IMR-90 (cell line): ENCODE measurements at regions not wholly inside any gene's neighbourhood (a gene's known extent, or its start where the extent isn't known, plus 50 kb on each side); places are given as distances from the start of the nearest gene placed in this dataset.

Source experiments
- ATAC-seq: fragments of 200-7000 bp; cut with Tn5 transposase; 2 replicates; pipeline ENCODE4 v1.9.1; 2020; ENCODE audit warnings: low read depth, mild to moderate bottlenecking, moderate library complexity
- BruUV-seq: library from RNA; stranded (reverse); fragments of 400-500 nt; replicated peaks from 2 replicates; lab custom pipeline; 2021; lab: Mats Ljungman, UMichigan
- CTCF ChIA-PET: fragments of 300-600 bp; formaldehyde crosslinking; extraction: SDS; loops from one replicate; lab custom pipeline; 2021; ENCODE audit warnings: antibody characterized with exemption; lab: Yijun Ruan, JAX
- POLR2A ChIA-PET: fragments of 300-600 bp; sonication (Branson Sonifier 250); formaldehyde crosslinking; loops from one replicate; lab custom pipeline; 2022; ENCODE audit warnings: antibody characterized with exemption; ENCODE audit not compliant: unreplicated experiment; lab: Charles Lee
- DNase-seq: peaks from one replicate; pipeline ENCODE4 v3.0.0; 2013
- H2AFZ ChIP-seq: replicated peaks from 2 replicates; pipeline ENCODE3; 2013; ENCODE audit warnings: low read length, mild to moderate bottlenecking; ENCODE audit not compliant: poor library complexity
- H2AK5ac ChIP-seq: 2 replicates; pipeline ENCODE4 v1.6.1; 2013; ENCODE audit warnings: low read depth, low read length, inconsistent platforms
- H2AK9ac ChIP-seq: replicated peaks from 2 replicates; pipeline ENCODE3; 2013; ENCODE audit warnings: mild to moderate bottlenecking, low read depth, low read length, moderate library complexity; ENCODE audit not compliant: poor library complexity
- H2BK120ac ChIP-seq: 2 replicates; pipeline ENCODE4 v1.6.1; 2013; ENCODE audit warnings: low read depth, low read length, inconsistent platforms
- H2BK15ac ChIP-seq: 3 replicates; pipeline ENCODE4 v1.6.1; 2013; ENCODE audit warnings: low read depth, low read length, inconsistent platforms
- H2BK20ac ChIP-seq: 2 replicates; pipeline ENCODE4 v1.6.1; 2013; ENCODE audit warnings: low read depth, mild to moderate bottlenecking, inconsistent platforms, low read length, moderate library complexity
- H2BK5ac ChIP-seq: 2 replicates; pipeline ENCODE4 v1.6.1; 2013; ENCODE audit warnings: mild to moderate bottlenecking, low read depth, low read length, inconsistent platforms; ENCODE audit not compliant: poor library complexity, severe bottlenecking
- H3K14ac ChIP-seq: replicated peaks from 2 replicates; pipeline ENCODE4 v1.6.1; 2013; ENCODE audit warnings: low read depth, low read length, inconsistent platforms
- H3K18ac ChIP-seq: 2 replicates; pipeline ENCODE4 v1.6.1; 2013; ENCODE audit warnings: low read depth, low read length, control low read depth
- H3K23ac ChIP-seq: 2 replicates; pipeline ENCODE4 v1.6.1; 2013; ENCODE audit warnings: low read depth, low read length, inconsistent platforms
- H3K27ac ChIP-seq: 2 replicates; pipeline ENCODE4 v1.5.1; 2013; ENCODE audit warnings: mild to moderate bottlenecking, control low read depth, low read length; ENCODE audit not compliant: insufficient read depth
- H3K27me3 ChIP-seq: 2 replicates; pipeline ENCODE4 v1.6.1; 2013; ENCODE audit warnings: low read length; ENCODE audit not compliant: control insufficient read depth, insufficient read depth
- H3K36me3 ChIP-seq: 2 replicates; pipeline ENCODE4 v1.6.1; 2013; ENCODE audit warnings: low read length, mixed read lengths; ENCODE audit not compliant: control insufficient read depth, insufficient read depth
- H3K4ac ChIP-seq: 2 replicates; pipeline ENCODE4 v1.6.1; 2013; ENCODE audit warnings: low read depth, low read length, inconsistent platforms
- H3K4me1 ChIP-seq: 2 replicates; pipeline ENCODE4 v1.6.1; 2013; ENCODE audit warnings: low read length, mixed read lengths; ENCODE audit not compliant: control insufficient read depth, insufficient read depth
- H3K4me2 ChIP-seq: 2 replicates; pipeline ENCODE4 v1.6.1; 2013; ENCODE audit warnings: low read depth, mild to moderate bottlenecking, control low read depth, low read length, moderate library complexity
- H3K4me3 ChIP-seq: 2 replicates; pipeline ENCODE4 v1.5.1; 2013; ENCODE audit warnings: low read depth, mild to moderate bottlenecking, control low read depth, low read length, moderate library complexity; ENCODE audit not compliant: insufficient read depth
- H3K56ac ChIP-seq: 2 replicates; pipeline ENCODE4 v1.6.1; 2013; ENCODE audit warnings: low read length, inconsistent platforms; ENCODE audit not compliant: insufficient read depth; ENCODE audit errors: extremely low read depth
- H3K79me1 ChIP-seq, 2 experiments: 2 replicates each; pipeline ENCODE4 v1.6.1; 2013; ENCODE audit warnings: low read length in 2 of 2, inconsistent platforms in 1 of 2, low read depth in 1 of 2
- H3K9ac ChIP-seq: 2 replicates; pipeline ENCODE4 v1.6.1; 2013; ENCODE audit warnings: low read depth, low read length, control low read depth
- H3K9me1 ChIP-seq: 2 replicates; pipeline ENCODE4 v1.6.1; 2013; ENCODE audit warnings: low read length, inconsistent platforms; ENCODE audit not compliant: insufficient read depth
- H3K9me3 ChIP-seq: 2 replicates; pipeline ENCODE4 v1.6.1; 2013; ENCODE audit warnings: low read length; ENCODE audit not compliant: control insufficient read depth, insufficient read depth
- H4K20me1 ChIP-seq: 2 replicates; pipeline ENCODE4 v1.6.1; 2013; ENCODE audit warnings: low read length, inconsistent platforms; ENCODE audit not compliant: insufficient read depth
- H4K5ac ChIP-seq: 2 replicates; pipeline ENCODE4 v1.6.1; 2013; ENCODE audit warnings: mild to moderate bottlenecking, low read depth, low read length, control low read depth
- H4K8ac ChIP-seq, 2 experiments: 2 replicates each; pipeline ENCODE4 v1.6.1; 2013; ENCODE audit warnings: low read depth in 2 of 2, low read length in 2 of 2, control low read depth in 1 of 2, inconsistent platforms in 1 of 2
- H4K91ac ChIP-seq: 2 replicates; pipeline ENCODE4 v1.6.1; 2013; ENCODE audit warnings: low read depth, low read length, inconsistent platforms; ENCODE audit not compliant: insufficient read depth
- BHLHE40 ChIP-seq: fragments of 150-350 bp; IDR thresholded peaks from 2 replicates; pipeline ENCODE4 v1.6.1; 2016; ENCODE audit warnings: mild to moderate bottlenecking, low read depth, low read length
- CEBPB ChIP-seq: IDR thresholded peaks from 2 replicates; pipeline ENCODE4 v1.6.1; 2012; ENCODE audit warnings: low read depth, low read length, improper control_type of control experiment
- CHD1 ChIP-seq: IDR thresholded peaks from 2 replicates; pipeline ENCODE4 v1.6.1; 2012; ENCODE audit warnings: low read depth, low read length, improper control_type of control experiment
- ELK1 ChIP-seq: fragments of 150-350 bp; IDR thresholded peaks from 2 replicates; pipeline ENCODE4 v1.6.1; 2016; ENCODE audit warnings: low read depth, mild to moderate bottlenecking, low read length, moderate library complexity, borderline replicate concordance
- FOS ChIP-seq: fragments of 150-350 bp; IDR thresholded peaks from 2 replicates; pipeline ENCODE4 v1.6.1; 2016; ENCODE audit warnings: low read depth, low read length
- MAFK ChIP-seq: IDR thresholded peaks from 2 replicates; pipeline ENCODE4 v1.6.1; 2012; ENCODE audit warnings: low read depth, low read length, improper control_type of control experiment
- MAZ ChIP-seq: IDR thresholded peaks from 2 replicates; pipeline ENCODE4 v1.6.1; 2012; ENCODE audit warnings: low read depth, mild to moderate bottlenecking, low read length, improper control_type of control experiment, moderate library complexity, borderline replicate concordance
- MXI1 ChIP-seq: IDR thresholded peaks from 2 replicates; pipeline ENCODE4 v1.6.1; 2012; ENCODE audit warnings: low read depth, mild to moderate bottlenecking, low read length, moderate library complexity, borderline replicate concordance
- NFE2L2 ChIP-seq: fragments of 150-350 bp; IDR thresholded peaks from 2 replicates; pipeline ENCODE4 v1.6.1; 2016; ENCODE audit warnings: low read depth, mild to moderate bottlenecking, low read length
- POLR2A ChIP-seq: IDR thresholded peaks from 2 replicates; pipeline ENCODE4 v1.6.1; 2012; ENCODE audit warnings: mild to moderate bottlenecking, low read depth, low read length
- RAD21 ChIP-seq: IDR thresholded peaks from 2 replicates; pipeline ENCODE4 v1.6.1; 2012; ENCODE audit warnings: low read length, improper control_type of control experiment
- RCOR1 ChIP-seq: IDR thresholded peaks from 2 replicates; pipeline ENCODE4 v1.6.1; 2012; ENCODE audit warnings: mild to moderate bottlenecking, low read length, improper control_type of control experiment; ENCODE audit not compliant: insufficient replicate concordance
- RFX5 ChIP-seq: IDR thresholded peaks from 2 replicates; pipeline ENCODE4 v1.8.0; 2012; ENCODE audit warnings: low read depth, mild to moderate bottlenecking, low read length, moderate library complexity
- SMC3 ChIP-seq: fragments of 150-350 bp; IDR thresholded peaks from 2 replicates; pipeline ENCODE4 v1.6.1; 2016; ENCODE audit warnings: low read depth, mild to moderate bottlenecking, antibody characterized with exemption, low read length, moderate library complexity
- USF2 ChIP-seq: fragments of 150-350 bp; IDR thresholded peaks from 2 replicates; pipeline ENCODE4 v1.6.1; 2017; ENCODE audit warnings: mild to moderate bottlenecking, antibody characterized with exemption, low read length, low read depth
- WGBS, 2 experiments: methylation state at CpG; one replicate each; pipeline versions ENCODE4 v1.1.5 to v1.1.7; 2013; ENCODE audit warnings: missing lambda C conversion rate in 2 of 2; ENCODE audit not compliant: insufficient read length in 1 of 2; ENCODE audit errors: extremely low coverage in 2 of 2; 5-methylcytosine and 5-hydroxymethylcytosine counted together
- dilution Hi-C: fragments of 300-500 bp; cut with HindIII; formaldehyde crosslinking; loops from one replicate; pipeline ENCODE4 v1.14.3; 2018; ENCODE audit warnings: low sequenced_read_pairs; ENCODE audit not compliant: unreplicated experiment
- in situ Hi-C: fragments of 300-500 bp; cut with MboI; formaldehyde crosslinking; loops from 3 replicates; pipeline ENCODE4 v1.14.3; 2019; ENCODE audit warnings: low sequenced_read_pairs, inconsistent platforms, mixed read lengths
- intact Hi-C: fragments of 100-400 bp; cut with micrococcal nuclease; formaldehyde crosslinking; loops from 2 replicates; pipeline ENCODE4 v1.10.0; 2022

- Histone ChIP-seq H3K4ac (no peak overlapping the region), H4K5ac (no peak overlapping the region), H3K4me1 (no peaks in the 10 kb centered on the region; the same call in 1 of the 2 replicates), H3K56ac (no peak overlapping the region), H2BK5ac (no peak overlapping the region), H3K79me1 (no peaks in the 10 kb centered on the region), H4K20me1 (no peaks in the 10 kb centered on the region), H3K27me3 (no peaks in the 10 kb centered on the region; the same call in 1 of the 2 replicates), H2AFZ (no peak overlapping the region), H3K9me1 (no peaks in the 10 kb centered on the region), H4K8ac (no peak overlapping the region), H3K9me3 (no peaks in the 10 kb centered on the region), H2BK15ac (no peak overlapping the region), H4K91ac (no peak overlapping the region), H3K4me2 (no peak overlapping the region), H3K18ac (no peak overlapping the region), H3K14ac (no peak overlapping the region), H3K27ac (no peak overlapping the region), H3K4me3 (no peak overlapping the region), H3K9ac (no peak overlapping the region), H3K36me3 (no peaks in the 10 kb centered on the region), H2BK20ac (no peak overlapping the region), H2BK120ac (no peak overlapping the region), H2AK9ac (no peak overlapping the region), H3K23ac (no peak overlapping the region), H2AK5ac (no peak overlapping the region)
- in situ Hi-C loops (no loop called here), dilution Hi-C loops (no loop called here), intact Hi-C loops (no loop called here)
- peak; percentile 29 for DNase-seq
- POLR2A ChIA-PET = no interaction called here
- CTCF ChIA-PET = no interaction called here
- peak; percentile 72 for ATAC-seq
- TF ChIP-seq USF2 (no peak), CHD1 (no peak), FOS (no peak), MAFK (no peak), SMC3 (no peak), NFE2L2 (no peak), BHLHE40 (no peak), RFX5 (no peak), MXI1 (no peak), RAD21 (no peak), ELK1 (no peak), POLR2A (no peak), CEBPB (no peak), RCOR1 (no peak), MAZ (no peak)
- WGBS, 2 experiments = 74% methylated on average over 2 of the region's 4 CpGs; no CpG with 5 or more reads in 1 of the 2 experiments
- no TSS peak for BruUV-seq
These were observed 50.4 kb upstream of the MSMB start for GRCh38 chr10:46096446-46096845.
